NCI-H187 (cell line): ENCODE measurements at regions not wholly inside any gene's neighbourhood (a gene's known extent, or its start where the extent isn't known, plus 50 kb on each side); places are given as distances from the start of the nearest gene placed in this dataset.

Source experiments
- DNase-seq, 2 experiments: peaks; one replicate each; lab custom pipeline; 2025; lab: John Stamatoyannopoulos, UW

DNA sequence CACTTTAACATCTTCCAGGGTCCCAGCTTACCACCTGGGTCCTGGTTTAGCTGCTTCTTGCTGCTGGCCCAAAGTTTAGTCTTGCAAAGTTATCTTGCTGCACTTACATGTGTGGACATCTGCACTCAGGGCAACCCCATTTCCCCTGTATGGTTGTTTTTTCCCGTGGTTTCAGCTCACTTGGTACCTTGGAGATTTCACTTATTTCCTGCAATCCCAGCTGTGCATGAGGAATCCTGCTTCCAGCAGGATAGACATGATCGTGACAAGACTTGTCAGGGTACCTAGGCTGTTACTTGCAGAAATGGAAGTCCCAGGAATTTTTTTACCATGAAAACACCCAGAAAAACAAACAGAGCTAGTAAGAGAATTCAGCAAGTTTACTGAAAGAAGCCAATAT is 95.9 kb upstream of the LEP start:
- no peak for DNase-seq

DNA sequence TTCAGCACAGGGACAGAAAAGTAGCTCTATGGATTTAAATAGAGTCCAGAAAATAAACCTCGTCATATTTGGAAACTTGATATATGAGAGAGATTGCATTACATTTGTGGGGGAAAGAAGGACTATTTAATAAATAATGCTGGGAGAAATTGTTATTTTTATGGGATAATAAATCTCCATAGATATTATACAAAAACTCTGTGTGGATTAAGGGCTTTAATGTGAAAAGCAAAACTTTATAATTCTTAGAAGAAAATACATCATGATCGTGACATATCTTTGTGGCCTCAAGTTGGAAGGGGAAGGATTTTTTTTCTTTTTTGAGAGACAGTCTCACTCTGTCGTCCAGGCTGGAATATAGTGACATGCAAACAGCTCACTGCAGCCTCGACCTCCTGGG is 95.0 kb upstream of the LEP start:
- no peak for DNase-seq

DNA sequence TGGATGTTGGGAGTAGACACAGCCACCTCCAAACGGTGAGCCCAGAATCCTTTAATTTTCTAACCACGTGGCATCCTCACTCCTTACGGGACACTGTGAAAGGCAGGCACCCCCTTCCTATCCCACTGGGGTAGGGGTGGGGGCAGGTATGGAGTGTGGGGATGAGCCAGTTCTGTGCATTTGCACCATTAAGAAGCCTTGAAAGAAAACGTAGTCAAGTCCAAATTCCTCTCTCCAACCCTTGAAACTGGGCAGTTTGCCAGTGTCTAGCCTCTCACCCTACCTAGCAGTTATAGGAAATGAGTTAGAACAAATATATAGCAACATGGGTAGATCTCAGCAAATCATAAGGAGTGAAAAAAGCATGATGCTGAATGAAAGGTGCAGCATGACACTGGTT is 92.4 kb upstream of the LEP start:
- DNase-seq = peak; percentile 52 to 55

DNA sequence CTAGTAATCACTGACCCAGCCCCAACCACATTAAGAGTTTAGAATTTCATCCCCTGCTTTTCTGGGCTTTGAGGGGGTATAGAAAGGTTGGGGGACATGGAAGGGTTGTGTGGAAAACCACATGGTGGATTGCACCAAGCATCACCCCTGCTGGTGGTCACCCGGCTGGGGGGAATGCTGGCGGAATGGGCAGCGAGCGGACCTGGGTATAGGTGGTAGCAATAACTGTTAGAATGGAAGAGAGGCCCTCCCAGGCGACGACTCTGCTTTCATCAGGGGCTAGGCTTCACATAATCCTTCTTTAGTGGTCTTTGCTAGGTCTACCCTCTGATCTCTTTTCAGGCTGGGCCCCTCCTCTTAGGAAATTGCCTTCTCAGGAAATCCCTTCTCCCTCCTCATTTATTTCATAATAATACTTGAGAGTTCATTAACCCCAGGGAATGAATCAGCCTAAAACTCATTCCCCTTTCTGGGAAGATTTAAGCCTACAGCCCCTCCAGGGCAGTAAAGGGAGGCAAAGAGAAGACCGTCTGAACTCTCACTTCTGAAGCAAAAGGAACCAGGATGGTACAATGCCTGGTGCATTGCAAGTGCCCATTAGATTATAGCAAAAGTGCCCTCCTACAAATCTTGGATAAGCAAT is 90.7 kb upstream of the LEP start:
- no peak for DNase-seq

DNA sequence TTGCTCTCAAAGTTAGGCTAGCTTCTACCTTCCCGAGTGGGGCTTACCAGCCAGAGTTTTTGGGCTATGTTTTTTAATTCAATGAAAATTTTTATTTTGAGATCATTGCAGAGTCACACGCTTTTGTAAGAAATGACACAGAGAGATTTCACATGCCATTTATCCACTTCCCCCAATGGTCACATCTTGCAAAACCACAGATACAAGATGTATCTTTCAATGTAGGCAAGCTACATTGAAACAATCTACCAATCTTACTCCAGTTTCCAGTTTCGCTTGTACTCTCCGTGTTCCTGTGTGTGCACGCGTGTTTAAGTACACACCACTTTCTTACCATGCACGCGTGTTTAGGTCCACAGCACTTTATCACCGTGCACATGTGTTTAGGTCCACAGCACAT is 89.4 kb upstream of the LEP start:
- no peak for DNase-seq

DNA sequence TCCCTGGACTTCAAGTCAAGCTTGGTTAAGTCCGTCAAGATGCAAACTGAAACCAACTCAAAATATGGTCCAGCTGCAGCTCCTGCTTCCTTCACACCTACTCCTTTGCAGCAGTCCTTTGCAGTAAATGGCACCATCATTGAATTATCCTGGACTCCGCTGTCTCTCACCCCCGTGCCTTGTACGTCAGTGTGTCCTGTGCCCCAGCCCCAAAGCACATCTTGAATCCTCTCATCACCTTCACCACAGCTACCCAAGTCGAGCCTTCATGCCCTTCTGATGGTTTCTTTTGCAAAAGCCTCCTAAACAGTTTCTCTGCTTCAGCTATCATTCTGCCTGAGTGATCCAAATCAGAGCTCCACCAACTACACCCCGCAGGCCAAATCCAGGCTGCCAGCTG is 88.4 kb upstream of the LEP start:
- no peak for DNase-seq

DNA sequence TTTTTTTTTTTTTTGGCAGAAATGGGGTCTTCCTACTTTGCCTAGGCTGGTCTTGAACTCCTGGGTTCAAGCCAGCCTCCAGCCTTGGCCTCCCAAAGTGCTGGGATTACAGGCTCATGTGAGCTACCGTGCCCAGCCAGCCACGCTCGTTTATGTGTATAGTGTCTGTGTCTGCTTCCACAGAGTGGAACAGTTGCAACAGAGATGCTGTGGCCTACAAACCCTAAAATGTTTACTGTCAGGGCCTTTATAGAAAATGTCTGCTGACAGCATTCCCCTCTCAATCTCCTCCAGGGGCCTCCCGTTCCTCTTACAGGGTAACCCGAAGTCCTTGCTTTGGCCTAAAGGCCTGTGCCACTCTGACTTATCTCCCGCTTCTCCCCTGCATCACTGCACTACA is 87.6 kb upstream of the LEP start:
- no peak for DNase-seq

DNA sequence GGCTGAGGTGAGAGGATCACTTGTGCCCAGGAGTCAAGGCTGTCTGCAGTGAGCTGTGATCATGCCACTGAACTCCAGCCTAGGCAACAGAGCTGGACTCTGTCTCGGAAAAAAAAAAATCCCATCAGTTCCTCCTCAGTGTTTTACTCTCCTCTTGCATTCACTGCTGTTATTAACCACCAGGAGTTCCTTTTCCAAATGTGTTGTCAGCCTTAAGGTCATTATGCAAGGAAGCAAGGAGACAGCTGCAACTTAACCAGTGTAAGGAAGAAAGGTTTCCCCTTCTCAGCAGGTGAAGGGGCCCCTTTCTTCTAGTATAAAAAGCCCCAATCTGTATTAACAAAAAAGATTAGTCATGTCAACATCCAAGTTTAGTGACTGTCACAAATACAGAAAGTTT is 86.6 kb upstream of the LEP start:
- no peak for DNase-seq

DNA sequence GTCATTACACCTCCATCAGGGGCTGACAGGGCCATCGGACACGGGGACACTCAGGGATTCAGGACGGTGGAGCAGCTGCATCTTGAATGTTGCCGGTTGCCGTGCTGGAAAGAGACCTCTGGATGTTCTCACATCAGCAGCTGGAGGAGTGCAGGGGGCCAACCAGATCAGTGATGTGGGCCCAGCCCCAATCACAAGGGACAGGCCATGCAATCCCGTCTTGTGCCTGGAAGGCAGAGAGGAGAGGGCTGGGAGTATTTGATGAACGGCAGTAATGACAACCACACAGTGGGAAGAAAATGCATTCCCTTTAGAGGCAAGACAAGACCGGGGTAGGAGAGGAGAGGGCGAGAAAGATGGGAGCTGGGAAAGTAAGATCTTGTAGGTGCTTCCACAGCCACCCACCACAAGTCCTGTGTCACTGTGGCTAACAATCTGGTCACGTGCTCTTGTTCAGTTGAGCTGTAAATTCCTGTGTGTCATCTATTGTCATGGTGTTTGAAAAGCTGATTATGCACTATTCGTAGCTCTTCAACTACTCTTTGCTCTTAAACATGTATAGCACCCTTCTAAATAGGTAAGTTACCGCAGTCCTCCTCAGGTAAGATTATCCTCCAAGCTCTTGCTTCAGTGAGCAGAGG is 85.9 kb upstream of the LEP start:
- peak in 1 of 2 experiments; percentile 33 for DNase-seq

DNA sequence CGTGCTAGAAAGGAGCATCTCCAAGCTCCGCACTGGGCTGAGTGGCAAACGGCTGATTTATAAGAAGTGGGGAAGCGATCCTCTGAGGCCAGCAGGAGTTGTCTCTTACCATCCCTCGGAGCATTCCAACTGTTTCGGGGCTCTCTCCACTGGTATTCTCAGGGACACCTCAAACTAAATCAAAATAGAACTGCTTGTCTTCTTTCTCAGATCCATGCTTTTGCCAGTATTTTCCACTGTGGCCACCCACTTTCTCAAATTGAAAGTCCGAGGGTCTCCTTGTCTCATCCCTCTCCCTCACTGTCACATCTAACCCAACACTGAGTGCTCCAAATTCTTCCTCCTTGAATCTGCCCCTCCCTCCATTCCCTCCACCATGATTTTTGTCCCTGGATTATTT is 83.2 kb upstream of the LEP start:
- no peak for DNase-seq

DNA sequence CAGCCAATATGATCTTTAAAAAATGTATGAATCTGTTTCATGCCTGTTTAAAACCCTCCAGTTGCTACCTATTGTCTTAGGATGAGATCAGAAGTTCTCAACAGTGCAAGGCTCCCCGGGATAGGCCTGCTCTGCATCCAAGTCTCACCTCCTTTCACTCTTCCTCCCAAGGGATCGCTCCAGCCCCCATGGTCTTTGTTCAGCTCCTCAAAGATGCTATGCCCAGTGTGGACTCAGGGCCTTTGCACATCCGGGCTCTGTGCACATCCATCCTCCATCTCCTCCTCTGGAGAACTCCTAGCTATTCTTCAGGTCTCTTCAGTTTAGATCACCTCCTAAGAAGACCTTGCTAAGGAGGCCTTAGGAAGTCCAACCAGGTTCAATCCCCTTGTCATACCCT is 82.7 kb upstream of the LEP start:
- no peak for DNase-seq

DNA sequence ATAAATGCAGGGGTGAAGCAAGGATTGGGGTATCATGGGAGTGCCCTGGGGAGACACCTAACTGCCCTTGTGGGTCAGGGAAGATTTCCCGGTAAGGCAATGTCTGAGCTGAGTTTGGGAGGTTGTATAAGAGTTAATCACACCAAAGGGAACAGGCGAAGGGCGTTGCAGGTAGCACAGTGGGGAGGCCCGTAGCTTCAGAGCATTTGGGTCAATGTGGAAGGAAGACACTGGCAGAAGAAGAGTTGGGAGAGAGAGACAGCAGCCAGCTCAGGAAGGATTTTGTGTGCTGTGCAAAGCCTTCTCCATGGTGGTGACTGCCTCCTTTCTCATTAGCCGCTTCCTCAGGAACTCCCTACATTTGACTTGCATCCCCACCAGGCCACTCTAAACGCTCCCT is 80.8 kb upstream of the LEP start:
- no peak for DNase-seq

DNA sequence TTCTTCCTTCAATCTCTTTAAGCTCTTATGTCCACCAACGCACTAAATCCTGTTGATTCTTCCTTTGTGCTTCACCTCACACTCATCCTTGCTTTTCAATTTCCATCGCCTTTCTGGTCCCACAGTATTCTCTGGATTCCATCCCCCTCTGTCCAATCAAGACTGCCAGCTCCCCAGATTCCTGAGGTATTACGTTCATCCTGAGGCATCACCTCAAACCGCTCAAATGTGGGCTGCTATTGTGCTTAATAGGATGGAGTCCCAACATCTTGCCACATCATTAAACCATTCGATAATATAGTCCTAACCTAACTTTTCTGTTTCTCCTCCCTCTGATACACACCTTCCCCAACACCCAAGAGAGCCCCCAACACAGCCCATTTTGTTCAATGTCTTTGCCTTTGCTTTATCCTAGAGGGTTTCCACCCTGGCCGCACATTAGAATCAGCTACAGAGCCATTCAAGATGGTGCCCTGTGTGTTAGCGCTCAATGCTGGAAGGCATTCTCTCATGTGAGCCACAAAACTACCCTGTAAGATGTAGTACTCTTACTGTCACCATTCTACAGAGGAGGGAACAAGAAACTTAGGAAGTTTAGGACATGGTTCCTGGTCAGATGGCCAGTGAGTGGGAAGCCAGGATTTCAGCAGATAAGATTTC is 79.5 kb upstream of the LEP start:
- DNase-seq = no peak

DNA sequence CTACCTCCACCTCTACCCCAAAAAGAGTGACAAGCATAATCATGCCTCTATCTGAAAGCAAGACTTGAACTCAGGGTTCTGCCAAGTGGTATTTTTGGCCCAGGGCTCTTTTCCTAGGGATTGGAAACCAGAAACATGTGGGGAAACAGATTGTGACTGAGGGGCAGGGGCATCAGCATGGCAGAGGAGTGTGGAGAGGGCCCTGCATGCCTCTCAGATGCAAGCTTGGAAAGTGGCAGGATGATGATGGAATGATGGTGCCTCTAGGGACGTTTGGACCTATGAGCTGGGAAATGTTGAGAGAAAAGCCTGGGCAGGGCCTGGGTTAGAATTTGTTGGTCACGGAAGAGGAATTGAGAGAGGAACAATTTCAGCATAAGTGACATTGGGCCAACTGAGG is 78.4 kb upstream of the LEP start:
- no peak for DNase-seq

DNA sequence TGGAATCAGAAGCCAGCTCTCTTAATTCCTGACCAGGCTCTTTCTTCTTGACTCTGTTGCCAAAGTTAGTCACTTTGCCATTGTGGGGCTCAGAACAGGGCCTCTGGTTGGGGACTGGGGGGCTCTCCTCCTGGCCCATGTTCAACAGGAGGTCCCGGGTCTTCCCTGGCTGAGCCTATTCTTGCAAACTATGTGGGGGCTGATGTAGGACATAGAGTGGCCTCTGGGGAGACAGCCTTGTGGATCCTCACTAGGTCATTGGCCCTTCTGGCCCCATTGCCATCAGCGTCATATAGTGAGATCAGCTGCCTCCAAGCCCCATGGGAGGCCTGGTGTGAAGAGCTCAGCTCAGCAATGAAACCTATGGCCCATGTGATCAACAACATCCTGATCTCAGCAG is 77.6 kb upstream of the LEP start:
- DNase-seq = no peak

DNA sequence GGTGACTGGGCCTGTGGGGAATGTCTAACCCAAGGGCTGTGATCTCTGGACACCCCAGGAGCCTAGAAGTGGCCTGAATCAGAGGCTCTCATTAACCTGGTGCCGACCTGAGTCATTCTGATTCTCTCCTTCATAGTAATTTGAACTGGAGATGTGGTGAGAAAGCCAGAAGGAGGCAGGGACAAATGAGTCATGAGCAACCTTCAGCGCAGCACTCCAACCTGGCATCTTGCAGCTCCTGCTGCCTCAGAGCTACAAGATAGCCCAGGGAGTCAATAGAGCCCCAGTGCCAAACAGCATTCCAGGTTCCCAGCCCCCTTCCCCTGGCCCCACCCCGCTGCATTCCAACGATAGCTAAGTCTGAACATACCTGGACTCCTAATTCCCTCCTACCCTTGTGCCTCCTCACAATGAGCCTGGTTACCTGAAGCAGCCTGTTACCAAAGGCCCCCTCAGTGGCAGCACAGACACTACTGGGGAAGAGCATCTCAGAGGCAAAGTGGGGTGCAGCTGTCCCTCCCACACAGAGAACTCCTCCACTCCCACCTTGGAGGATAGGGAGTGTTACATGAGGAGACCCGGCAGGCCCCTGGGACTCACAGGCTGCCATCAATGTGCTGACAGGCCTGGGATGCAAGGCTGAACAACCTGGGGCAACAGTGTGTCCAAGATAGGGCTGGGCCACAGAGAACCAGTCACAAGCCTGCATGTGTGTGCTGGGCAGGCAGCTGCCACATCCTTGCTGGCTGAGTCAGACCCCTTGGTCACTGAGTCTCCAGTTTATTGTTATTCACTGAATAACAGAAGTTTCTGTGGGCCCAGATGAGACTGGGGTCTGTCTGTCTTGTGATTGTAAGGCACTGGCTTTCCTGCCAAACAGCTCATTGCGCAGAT is 76.8 kb upstream of the LEP start:
- no peak for DNase-seq

DNA sequence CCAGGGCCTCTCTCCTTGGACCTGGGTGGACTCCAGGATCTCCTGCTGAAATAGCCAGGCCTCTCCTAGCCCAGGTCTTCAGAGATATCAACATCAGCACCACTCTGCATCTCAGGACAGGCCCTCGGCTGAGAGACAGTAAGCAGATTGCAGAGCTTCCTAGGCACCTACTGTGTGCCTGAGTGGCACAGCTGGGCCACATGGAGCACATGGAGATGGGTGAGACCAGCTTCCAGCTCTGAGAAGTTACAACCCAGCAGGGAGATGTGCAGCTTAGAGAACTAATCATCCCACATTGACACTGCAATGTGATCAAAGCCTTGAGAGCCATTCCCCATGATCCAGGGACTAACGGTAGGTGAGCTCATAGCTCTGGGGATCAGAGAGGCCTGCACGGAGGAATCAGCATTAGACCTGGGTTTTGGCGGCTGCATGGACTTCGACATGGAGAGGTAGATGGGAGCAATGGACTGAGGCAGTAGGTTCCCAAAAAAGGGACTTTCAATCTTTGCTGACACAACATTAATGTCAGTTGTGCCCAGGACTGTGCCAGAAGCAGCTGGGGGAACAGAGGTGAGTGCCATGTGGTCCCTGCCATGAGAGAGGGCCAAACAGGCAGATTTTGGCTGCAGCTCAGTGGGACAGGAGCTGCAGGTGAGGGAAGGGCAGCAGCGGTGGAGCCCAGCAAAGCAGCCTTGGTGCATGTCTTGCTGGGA is 76.0 kb upstream of the LEP start:
- no peak for DNase-seq

DNA sequence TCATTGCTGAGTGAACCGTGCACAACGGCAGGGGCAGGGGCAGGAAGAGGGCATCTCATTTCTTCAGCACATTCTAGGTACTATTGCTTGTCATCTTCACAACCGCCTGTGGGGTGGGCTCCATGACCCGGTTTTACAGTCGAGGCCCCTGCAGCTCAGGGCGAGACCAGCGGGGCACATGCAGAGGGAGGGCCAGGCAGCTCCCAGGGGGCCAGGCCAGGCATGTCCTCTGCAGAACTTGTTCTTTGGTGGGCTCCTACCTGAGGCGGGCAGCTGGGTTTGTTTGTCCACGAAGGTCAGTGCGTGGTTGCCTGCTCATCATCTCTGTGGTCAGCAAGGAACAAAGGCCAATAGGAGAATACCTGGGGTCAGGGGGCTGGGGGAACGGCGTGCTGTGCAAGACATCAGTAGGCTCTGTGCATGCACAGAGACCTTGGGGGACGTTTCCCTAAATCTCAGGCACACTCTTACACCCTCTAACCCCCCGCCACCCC is 75.1 kb upstream of the LEP start:
- DNase-seq = no peak

DNA sequence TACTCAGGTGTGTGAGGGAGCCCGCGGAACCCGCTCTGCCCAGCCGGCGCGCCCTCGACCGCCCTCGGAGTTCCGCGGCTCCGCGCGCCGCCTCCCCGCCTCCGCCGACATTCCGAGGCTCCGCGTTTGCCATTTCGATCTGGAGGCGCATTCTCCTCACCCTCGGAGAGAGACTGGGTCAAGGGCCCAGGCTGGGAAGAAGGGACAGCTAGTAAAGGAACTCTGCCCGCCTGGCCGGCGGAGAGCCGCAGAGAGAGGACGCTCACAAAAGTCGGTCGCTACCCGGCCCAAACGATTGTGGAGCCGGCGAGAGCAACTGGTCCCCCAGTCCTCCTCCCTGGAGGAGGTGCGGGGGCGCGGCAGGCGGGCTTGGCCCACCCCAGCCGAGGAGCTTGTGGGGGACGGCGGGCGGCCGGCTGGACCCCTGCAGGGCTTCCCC is 74.5 kb upstream of the LEP start:
- DNase-seq = no peak

DNA sequence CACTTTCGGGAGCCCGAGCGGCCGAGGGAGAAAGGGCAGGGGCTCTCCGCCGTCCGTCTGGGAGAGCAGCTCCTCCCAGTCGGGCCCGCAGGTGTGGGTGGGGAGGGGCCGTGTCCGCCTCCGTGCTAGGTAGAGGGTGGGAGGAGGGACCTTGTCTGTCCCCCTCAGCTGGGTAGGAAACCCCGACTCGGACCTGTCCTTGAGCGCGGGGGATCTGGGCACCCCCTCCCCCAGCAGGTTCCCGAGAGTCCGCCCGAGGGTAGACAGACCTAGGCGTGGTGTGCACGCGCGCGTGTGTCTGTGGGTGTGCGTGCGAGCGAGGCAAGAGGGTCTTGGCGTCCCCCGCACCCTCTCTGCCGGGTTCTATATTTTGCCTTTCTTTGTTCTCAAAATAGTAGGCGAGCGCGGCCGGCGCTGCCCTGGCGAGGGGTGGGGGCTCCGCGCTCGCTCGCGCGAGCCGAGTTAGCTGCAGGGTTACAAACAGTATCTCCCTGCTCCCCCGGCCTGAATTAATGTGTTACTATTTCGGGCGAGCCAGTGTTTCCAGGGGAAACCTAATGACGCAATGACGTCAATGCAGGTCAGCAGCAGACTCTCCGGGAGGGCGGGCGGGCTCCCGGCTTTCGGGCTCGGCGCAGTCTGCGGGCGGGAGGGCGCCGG is 73.9 kb upstream of the LEP start:
- DNase-seq = peak in 1 of 2 experiments; percentile 19
